HCT116 (cell line): ENCODE measurements at regions not wholly inside any gene's neighbourhood (a gene's known extent, or its start where the extent isn't known, plus 50 kb on each side); places are given as distances from the start of the nearest gene placed in this dataset.

Experiments used
- ATAC-seq: fragments of 200-7000 bp; cut with Tn5 transposase; 2 replicates; pipeline ENCODE4 v1.9.1; 2020; ENCODE audit warnings: mild to moderate bottlenecking, moderate library complexity
- BruUV-seq: library from RNA; stranded (reverse); fragments of 400-500 nt; replicated peaks from 2 replicates; lab custom pipeline; 2021; lab: Mats Ljungman, UMichigan
- CTCF ChIA-PET: fragments of 300-600 bp; sonication (Branson Sonifier 250); formaldehyde crosslinking; loops from one replicate; lab custom pipeline; 2021; ENCODE audit warnings: antibody characterized with exemption; lab: Charles Lee
- POLR2A ChIA-PET: fragments of 300-600, 350-600 bp; sonication (Branson Sonifier 250); formaldehyde crosslinking; loops from one replicate; lab custom pipeline; 2021; ENCODE audit warnings: antibody characterized with exemption; lab: Charles Lee
- RAD21 ChIA-PET, 2 experiments: fragments of 300-600 bp; sonication (Branson Sonifier 250); formaldehyde crosslinking; loops; one replicate each; lab custom pipeline; 2023; ENCODE audit warnings: low total read pairs in 2 of 2; ENCODE audit not compliant: uncharacterized antibody in 2 of 2, unreplicated experiment in 2 of 2, low non-redundant PET in 1 of 2; lab: Charles Lee
- DNase-seq: peaks from one replicate; pipeline ENCODE4 v3.0.0-alpha.2; 2010; ENCODE audit warnings: low read depth, low spot score
- H2AFZ ChIP-seq: fragments of 200-600 bp; shearing (Covaris generic), sonication (generic); 2 replicates; pipeline ENCODE4 v1.6.1; 2017; ENCODE audit warnings: low read depth, mixed run types, mixed read lengths, antibody characterized with exemption, low read length; ENCODE audit not compliant: poor library complexity, severe bottlenecking
- H3K27ac ChIP-seq: 2 replicates; pipeline ENCODE4 v1.5.1; 2012; ENCODE audit warnings: low read depth, low read length
- H3K27me3 ChIP-seq: fragments of 200-600 bp; sonication (generic); 2 replicates; pipeline ENCODE4 v1.6.1; 2016; ENCODE audit warnings: mixed run types, low read length, mixed read lengths; ENCODE audit not compliant: insufficient read depth
- H3K36me3 ChIP-seq, 2 experiments: fragments of 200-500 bp in 1 of 2; fragments of 200-600 bp in 1 of 2; sonication (Bioruptor generic) in 1 of 2; sonication (generic) in 1 of 2; 2 replicates each; pipeline versions ENCODE4 v1.5.1 to v1.6.1; 2014 to 2016; ENCODE audit warnings: low read length in 2 of 2, inconsistent platforms in 1 of 2, mixed read lengths in 1 of 2, mixed run types in 1 of 2; ENCODE audit not compliant: insufficient read depth in 2 of 2, control insufficient read depth in 1 of 2
- H3K4me1 ChIP-seq, 2 experiments: fragments of 200-600 bp in 1 of 2; sonication (generic) in 1 of 2; 2 replicates each; pipeline versions ENCODE4 v1.5.1 to v1.6.1; 2012 to 2017; ENCODE audit warnings: low read length in 2 of 2, inconsistent platforms in 1 of 2, mild to moderate bottlenecking in 1 of 2, mixed read lengths in 1 of 2, mixed run types in 1 of 2, moderate library complexity in 1 of 2; ENCODE audit not compliant: insufficient read depth in 2 of 2, control insufficient read depth in 1 of 2
- H3K4me2 ChIP-seq: fragments of 200-600 bp; sonication (generic); 2 replicates; pipeline ENCODE4 v1.6.1; 2017; ENCODE audit warnings: mixed run types, low read length, mixed read lengths
- H3K4me3 ChIP-seq, 2 experiments: fragments of 200-600 bp in 1 of 2; sonication (generic) in 1 of 2; replicated peaks in 1 of 2; 2 replicates each; pipeline ENCODE4 v1.5.1; 2011 to 2016; ENCODE audit warnings: low read length in 2 of 2, control low read depth in 1 of 2, low read depth in 1 of 2, mild to moderate bottlenecking in 1 of 2, mixed read lengths in 1 of 2, mixed run types in 1 of 2
- H3K79me2 ChIP-seq: fragments of 200-600 bp; sonication (generic); 2 replicates; pipeline ENCODE4 v1.6.1; 2017; ENCODE audit warnings: mild to moderate bottlenecking, mixed run types, low read length, moderate library complexity, mixed read lengths; ENCODE audit not compliant: insufficient read depth
- H3K9ac ChIP-seq: fragments of 200-600 bp; sonication (generic); 2 replicates; pipeline ENCODE4 v1.6.1; 2016; ENCODE audit warnings: low read length, mixed read lengths
- H3K9me2 ChIP-seq: fragments of 200-600 bp; sonication (generic), shearing (Covaris generic); 2 replicates; pipeline ENCODE4 v1.6.1; 2017; ENCODE audit warnings: mixed run types, mild to moderate bottlenecking, moderate library complexity; ENCODE audit not compliant: insufficient read depth
- H3K9me3 ChIP-seq, 2 experiments: fragments of 200-500 bp in 1 of 2; fragments of 200-600 bp in 1 of 2; sonication (Bioruptor generic) in 1 of 2; sonication (generic) in 1 of 2; 2 replicates each; pipeline ENCODE4 v1.6.1; 2014 to 2017; ENCODE audit warnings: low read length in 2 of 2, mixed read lengths in 2 of 2, inconsistent platforms in 1 of 2, low read depth in 1 of 2, mild to moderate bottlenecking in 1 of 2, mixed run types in 1 of 2, moderate library complexity in 1 of 2; ENCODE audit not compliant: control insufficient read depth in 1 of 2, insufficient read depth in 1 of 2
- H4K20me1 ChIP-seq: fragments of 200-600 bp; sonication (generic), shearing (Covaris generic); 2 replicates; pipeline ENCODE4 v1.6.1; 2017; ENCODE audit warnings: mixed run types, mild to moderate bottlenecking, moderate library complexity; ENCODE audit not compliant: insufficient read depth
- CEBPB ChIP-seq: IDR thresholded peaks from 2 replicates; pipeline ENCODE4 v1.6.1; 2012; ENCODE audit warnings: low read depth
- EGR1 ChIP-seq: IDR thresholded peaks from 2 replicates; pipeline ENCODE4 v1.6.1; 2012; ENCODE audit warnings: low read depth
- ELF1 ChIP-seq: IDR thresholded peaks from 2 replicates; pipeline ENCODE4 v1.6.1; 2012; ENCODE audit warnings: low read depth, borderline replicate concordance
- EZH2 ChIP-seq: fragments of 200-600 bp; sonication (generic); IDR thresholded peaks from 2 replicates; pipeline ENCODE4 v1.6.1; 2017; ENCODE audit warnings: antibody characterized with exemption, mixed run types
- EZH2phosphoT487 ChIP-seq: fragments of 200-600 bp; IDR thresholded peaks from 2 replicates; pipeline ENCODE4 v1.6.1; 2018; ENCODE audit warnings: antibody characterized with exemption, borderline replicate concordance
- FOSL1 ChIP-seq: IDR thresholded peaks from 2 replicates; pipeline ENCODE4 v1.6.1; 2012; ENCODE audit warnings: low read depth
- POLR2A ChIP-seq: IDR thresholded peaks from 2 replicates; pipeline ENCODE4 v1.7.0; 2011; ENCODE audit warnings: borderline replicate concordance; ENCODE audit not compliant: insufficient read depth, insufficient read length; ENCODE audit errors: extremely low read depth
- POLR2AphosphoS5 ChIP-seq: IDR thresholded peaks from 2 replicates; pipeline ENCODE4 v1.6.1; 2011; ENCODE audit warnings: mild to moderate bottlenecking, low read depth, low read length, moderate library complexity
- SIN3A ChIP-seq: IDR thresholded peaks from 2 replicates; pipeline ENCODE4 v1.6.1; 2012; ENCODE audit warnings: low read depth
- SP1 ChIP-seq: IDR thresholded peaks from 2 replicates; pipeline ENCODE4 v1.6.1; 2012; ENCODE audit warnings: low read depth
- SRF ChIP-seq: IDR thresholded peaks from 2 replicates; pipeline ENCODE4 v1.6.1; 2012; ENCODE audit warnings: low read depth
- YY1 ChIP-seq: IDR thresholded peaks from 2 replicates; pipeline ENCODE4 v1.6.1; 2011; ENCODE audit warnings: low read length, low read depth, moderate library complexity, mild to moderate bottlenecking; ENCODE audit not compliant: insufficient replicate concordance; ENCODE audit errors: extremely low read depth
- ZBTB33 ChIP-seq: IDR thresholded peaks from 2 replicates; pipeline ENCODE4 v1.6.1; 2011; ENCODE audit warnings: mild to moderate bottlenecking, low read length, moderate library complexity; ENCODE audit not compliant: insufficient replicate concordance; ENCODE audit errors: extremely low read depth
- ZFX ChIP-seq: fragments of 450-650 bp; IDR thresholded peaks from 2 replicates; pipeline ENCODE4 v1.6.1; 2017
- ZNF274 ChIP-seq: fragments of 200-500 bp; sonication (Bioruptor generic); IDR thresholded peaks from 2 replicates; pipeline ENCODE4 v1.6.1; 2014; ENCODE audit warnings: mild to moderate bottlenecking, low read depth, low read length, inconsistent platforms
- intact Hi-C: fragments of 100-400 bp; cut with micrococcal nuclease; formaldehyde crosslinking; loops from 2 replicates; pipeline ENCODE4 v1.10.0; 2022
- TF ChIP-seq, protein P1 (sequence below), 3 experiments: fragments of 200-600 bp in 1 of 3; sonication (generic) in 1 of 3; IDR thresholded peaks in 2 of 3; conservative IDR thresholded peaks in 1 of 3; 2 replicates each; pipeline ENCODE4 v1.5.1; 2012 to 2017; ENCODE audit warnings: low read depth in 2 of 3, low read length in 2 of 3, antibody characterized with exemption in 1 of 3, borderline replicate concordance in 1 of 3, control low read depth in 1 of 3, mild to moderate bottlenecking in 1 of 3, mixed read lengths in 1 of 3, mixed run types in 1 of 3, moderate library complexity in 1 of 3; ENCODE audit not compliant: insufficient read depth in 1 of 3
- TF ChIP-seq, protein P2 (sequence below): IDR thresholded peaks from 2 replicates; pipeline ENCODE4 v1.6.1; 2012
- TF ChIP-seq, protein P3 (sequence below): IDR thresholded peaks from 2 replicates; pipeline ENCODE4 v1.6.1; 2012
- TF ChIP-seq, protein P4 (sequence below): IDR thresholded peaks from 2 replicates; pipeline ENCODE4 v1.6.1; 2012; ENCODE audit warnings: low read depth

GRCh38 chr2:19675856-19676460, 225.8 kb downstream of the TTC32 start:
- H2AFZ ChIP-seq, result no peak overlapping the region
- H3K27me3 ChIP-seq, result peaks cover 7% of the 10 kb centered on the region; the same call in 1 of the 2 replicates
- CTCF ChIA-PET, result no interaction called here
- H3K9ac ChIP-seq, result no peak overlapping the region
- H3K9me2 ChIP-seq, result no peaks in the 10 kb centered on the region
- no peak overlapping the region for H3K4me2 ChIP-seq
- no TSS peak for BruUV-seq
- POLR2A ChIA-PET, result no interaction called here
- H3K9me3 ChIP-seq, result no peaks in the 10 kb centered on the region
- no peak overlapping the region for H3K4me3 ChIP-seq
- H3K4me1 ChIP-seq, result peaks cover 3 to 19% of the 10 kb centered on the region in 2 experiments; a peak in 2 of 4 replicates
- no peaks in the 10 kb centered on the region for H3K36me3 ChIP-seq
- H3K27ac ChIP-seq, result no peak overlapping the region
- ATAC-seq, result no peak
- DNase-seq, result no peak
- H3K79me2 ChIP-seq, result no peaks in the 10 kb centered on the region
- TF ChIP-seq SRF, result no peak
- TF ChIP-seq, protein P1, sequence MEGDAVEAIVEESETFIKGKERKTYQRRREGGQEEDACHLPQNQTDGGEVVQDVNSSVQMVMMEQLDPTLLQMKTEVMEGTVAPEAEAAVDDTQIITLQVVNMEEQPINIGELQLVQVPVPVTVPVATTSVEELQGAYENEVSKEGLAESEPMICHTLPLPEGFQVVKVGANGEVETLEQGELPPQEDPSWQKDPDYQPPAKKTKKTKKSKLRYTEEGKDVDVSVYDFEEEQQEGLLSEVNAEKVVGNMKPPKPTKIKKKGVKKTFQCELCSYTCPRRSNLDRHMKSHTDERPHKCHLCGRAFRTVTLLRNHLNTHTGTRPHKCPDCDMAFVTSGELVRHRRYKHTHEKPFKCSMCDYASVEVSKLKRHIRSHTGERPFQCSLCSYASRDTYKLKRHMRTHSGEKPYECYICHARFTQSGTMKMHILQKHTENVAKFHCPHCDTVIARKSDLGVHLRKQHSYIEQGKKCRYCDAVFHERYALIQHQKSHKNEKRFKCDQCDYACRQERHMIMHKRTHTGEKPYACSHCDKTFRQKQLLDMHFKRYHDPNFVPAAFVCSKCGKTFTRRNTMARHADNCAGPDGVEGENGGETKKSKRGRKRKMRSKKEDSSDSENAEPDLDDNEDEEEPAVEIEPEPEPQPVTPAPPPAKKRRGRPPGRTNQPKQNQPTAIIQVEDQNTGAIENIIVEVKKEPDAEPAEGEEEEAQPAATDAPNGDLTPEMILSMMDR (IDR thresholded peaks at IDR 0.05 in 2 of 3, conservative IDR thresholded peaks at IDR 0.05 in 1 of 3; ENCODE audit: borderline replicate concordance in 1 of 3, insufficient read depth in 1 of 3, low read depth in 2 of 3, low read length in 2 of 3), result no peak
- TF ChIP-seq EZH2, result no peak
- TF ChIP-seq, protein P2, sequence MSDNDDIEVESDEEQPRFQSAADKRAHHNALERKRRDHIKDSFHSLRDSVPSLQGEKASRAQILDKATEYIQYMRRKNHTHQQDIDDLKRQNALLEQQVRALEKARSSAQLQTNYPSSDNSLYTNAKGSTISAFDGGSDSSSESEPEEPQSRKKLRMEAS, result no peak
- no peak for TF ChIP-seq SP1
- TF ChIP-seq POLR2A, result no peak
- TF ChIP-seq, protein P3, sequence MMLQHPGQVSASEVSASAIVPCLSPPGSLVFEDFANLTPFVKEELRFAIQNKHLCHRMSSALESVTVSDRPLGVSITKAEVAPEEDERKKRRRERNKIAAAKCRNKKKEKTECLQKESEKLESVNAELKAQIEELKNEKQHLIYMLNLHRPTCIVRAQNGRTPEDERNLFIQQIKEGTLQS, result no peak
- TF ChIP-seq ZBTB33, result no peak
- no peak for TF ChIP-seq SIN3A
- no peak for TF ChIP-seq FOSL1
- no peak for TF ChIP-seq YY1
- TF ChIP-seq ZFX, result no peak
- TF ChIP-seq POLR2AphosphoS5, result no peak
- TF ChIP-seq, protein P4, sequence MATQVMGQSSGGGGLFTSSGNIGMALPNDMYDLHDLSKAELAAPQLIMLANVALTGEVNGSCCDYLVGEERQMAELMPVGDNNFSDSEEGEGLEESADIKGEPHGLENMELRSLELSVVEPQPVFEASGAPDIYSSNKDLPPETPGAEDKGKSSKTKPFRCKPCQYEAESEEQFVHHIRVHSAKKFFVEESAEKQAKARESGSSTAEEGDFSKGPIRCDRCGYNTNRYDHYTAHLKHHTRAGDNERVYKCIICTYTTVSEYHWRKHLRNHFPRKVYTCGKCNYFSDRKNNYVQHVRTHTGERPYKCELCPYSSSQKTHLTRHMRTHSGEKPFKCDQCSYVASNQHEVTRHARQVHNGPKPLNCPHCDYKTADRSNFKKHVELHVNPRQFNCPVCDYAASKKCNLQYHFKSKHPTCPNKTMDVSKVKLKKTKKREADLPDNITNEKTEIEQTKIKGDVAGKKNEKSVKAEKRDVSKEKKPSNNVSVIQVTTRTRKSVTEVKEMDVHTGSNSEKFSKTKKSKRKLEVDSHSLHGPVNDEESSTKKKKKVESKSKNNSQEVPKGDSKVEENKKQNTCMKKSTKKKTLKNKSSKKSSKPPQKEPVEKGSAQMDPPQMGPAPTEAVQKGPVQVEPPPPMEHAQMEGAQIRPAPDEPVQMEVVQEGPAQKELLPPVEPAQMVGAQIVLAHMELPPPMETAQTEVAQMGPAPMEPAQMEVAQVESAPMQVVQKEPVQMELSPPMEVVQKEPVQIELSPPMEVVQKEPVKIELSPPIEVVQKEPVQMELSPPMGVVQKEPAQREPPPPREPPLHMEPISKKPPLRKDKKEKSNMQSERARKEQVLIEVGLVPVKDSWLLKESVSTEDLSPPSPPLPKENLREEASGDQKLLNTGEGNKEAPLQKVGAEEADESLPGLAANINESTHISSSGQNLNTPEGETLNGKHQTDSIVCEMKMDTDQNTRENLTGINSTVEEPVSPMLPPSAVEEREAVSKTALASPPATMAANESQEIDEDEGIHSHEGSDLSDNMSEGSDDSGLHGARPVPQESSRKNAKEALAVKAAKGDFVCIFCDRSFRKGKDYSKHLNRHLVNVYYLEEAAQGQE, result no peak
- TF ChIP-seq ELF1, result no peak
- TF ChIP-seq EZH2phosphoT487, result no peak
- no peak for TF ChIP-seq EGR1
- no peak for TF ChIP-seq CEBPB
- TF ChIP-seq ZNF274, result no peak
- TF ChIP-seq, all 23 proteins: peak for 0
- H4K20me1 ChIP-seq, result no peaks in the 10 kb centered on the region
- intact Hi-C loops, result no loop called here
- RAD21 ChIA-PET, result no interaction called here
